ENCODE measurements at regions not wholly inside any gene's neighbourhood (a gene's known extent, or its start where the extent isn't known, plus 50 kb on each side); places are given as distances from the start of the nearest gene placed in this dataset.

DNA sequence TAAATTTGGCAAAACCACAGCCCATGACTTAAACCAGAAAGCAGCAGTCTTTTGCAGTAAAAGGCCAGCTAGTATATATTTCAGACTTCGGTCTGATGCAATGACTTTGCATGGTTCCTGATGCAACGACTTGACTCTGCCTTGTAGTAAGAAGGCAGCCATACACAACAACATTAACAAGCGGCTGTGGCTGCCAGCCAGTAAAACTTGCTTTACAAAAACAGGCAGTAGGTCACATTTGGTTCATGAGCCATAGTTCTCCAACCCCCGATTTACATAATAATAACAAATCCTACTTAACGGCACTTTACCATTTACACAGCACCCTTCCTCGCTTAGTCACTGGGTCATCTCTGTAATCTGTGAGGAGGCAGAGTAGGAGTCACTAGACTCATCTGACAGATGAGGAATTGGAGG lies 410.3 kb downstream of the LRATD1 start:
- DNase-seq (ENCODE audit: low spot score): no peak
- Mint-ChIP-seq H3K36me3 (ENCODE audit: low read depth) (no peaks in the 10 kb centered on the region), H3K27ac (ENCODE audit: unreplicated experiment) (peak overlapping the region; percentile 49)

DNA sequence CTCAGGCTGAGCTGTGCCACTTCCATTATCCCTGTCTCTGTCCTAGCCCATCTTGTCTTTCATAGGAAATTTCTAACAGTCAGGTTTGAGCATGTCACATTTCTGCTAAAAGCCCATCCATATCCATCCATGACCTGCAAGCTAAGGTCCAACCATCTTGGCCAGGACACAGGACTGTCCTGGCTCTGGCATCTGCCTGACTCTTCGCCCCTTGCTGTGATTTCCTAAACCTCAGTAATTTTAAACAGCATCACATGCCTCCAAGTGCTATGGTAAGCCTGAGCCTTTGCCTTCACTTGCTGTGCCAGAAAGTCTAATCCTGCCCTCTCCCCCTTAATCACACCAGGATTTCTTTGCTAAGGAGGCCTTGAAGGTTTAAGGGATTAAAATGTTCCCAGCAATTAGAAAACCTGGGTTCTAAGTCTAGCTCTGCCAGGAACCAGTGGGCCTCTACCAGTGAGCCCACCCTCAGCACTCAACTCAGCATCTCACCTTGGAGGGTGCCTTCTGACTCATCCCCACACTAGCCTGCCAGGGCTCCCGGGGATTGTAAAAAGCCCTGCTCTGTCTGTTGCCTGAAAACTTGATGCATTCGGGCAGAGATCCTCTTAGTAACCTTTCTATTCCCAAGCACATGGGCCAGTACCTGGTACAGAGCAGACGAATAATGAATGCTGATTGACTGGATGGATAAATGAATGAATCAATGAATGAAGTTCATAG lies 411.0 kb downstream of the LRATD1 start:
- H3K27me3 Mint-ChIP-seq (ENCODE audit: low read depth): peaks cover 2% of the 10 kb centered on the region
- peaks cover 12% of the 10 kb centered on the region for H3K4me1 Mint-ChIP-seq (ENCODE audit: low read depth)
- H3K27ac Mint-ChIP-seq (ENCODE audit: unreplicated experiment): no peak overlapping the region
- H3K4me3 Mint-ChIP-seq (ENCODE audit: unreplicated experiment): no peak overlapping the region
- no peaks in the 10 kb centered on the region for H3K36me3 Mint-ChIP-seq (ENCODE audit: low read depth)
- H3K9me3 Mint-ChIP-seq (ENCODE audit: low read depth): no peaks in the 10 kb centered on the region
- DNase-seq (ENCODE audit: low spot score): no peak
- TF ChIP-seq, protein P1, sequence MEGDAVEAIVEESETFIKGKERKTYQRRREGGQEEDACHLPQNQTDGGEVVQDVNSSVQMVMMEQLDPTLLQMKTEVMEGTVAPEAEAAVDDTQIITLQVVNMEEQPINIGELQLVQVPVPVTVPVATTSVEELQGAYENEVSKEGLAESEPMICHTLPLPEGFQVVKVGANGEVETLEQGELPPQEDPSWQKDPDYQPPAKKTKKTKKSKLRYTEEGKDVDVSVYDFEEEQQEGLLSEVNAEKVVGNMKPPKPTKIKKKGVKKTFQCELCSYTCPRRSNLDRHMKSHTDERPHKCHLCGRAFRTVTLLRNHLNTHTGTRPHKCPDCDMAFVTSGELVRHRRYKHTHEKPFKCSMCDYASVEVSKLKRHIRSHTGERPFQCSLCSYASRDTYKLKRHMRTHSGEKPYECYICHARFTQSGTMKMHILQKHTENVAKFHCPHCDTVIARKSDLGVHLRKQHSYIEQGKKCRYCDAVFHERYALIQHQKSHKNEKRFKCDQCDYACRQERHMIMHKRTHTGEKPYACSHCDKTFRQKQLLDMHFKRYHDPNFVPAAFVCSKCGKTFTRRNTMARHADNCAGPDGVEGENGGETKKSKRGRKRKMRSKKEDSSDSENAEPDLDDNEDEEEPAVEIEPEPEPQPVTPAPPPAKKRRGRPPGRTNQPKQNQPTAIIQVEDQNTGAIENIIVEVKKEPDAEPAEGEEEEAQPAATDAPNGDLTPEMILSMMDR (IDR thresholded peaks at IDR 0.05): no peak

More for the DNA sequence above, 410.3 kb downstream of the LRATD1 start:
- Mint-ChIP-seq H3K4me3 (ENCODE audit: unreplicated experiment) (no peak overlapping the region), H3K27me3 (ENCODE audit: low read depth) (peaks cover 2% of the 10 kb centered on the region), H3K4me1 (ENCODE audit: low read depth) (peaks cover 12% of the 10 kb centered on the region), H3K9me3 (ENCODE audit: low read depth) (no peaks in the 10 kb centered on the region)
- TF ChIP-seq, protein P1 (IDR thresholded peaks at IDR 0.05): no peak

DNA sequence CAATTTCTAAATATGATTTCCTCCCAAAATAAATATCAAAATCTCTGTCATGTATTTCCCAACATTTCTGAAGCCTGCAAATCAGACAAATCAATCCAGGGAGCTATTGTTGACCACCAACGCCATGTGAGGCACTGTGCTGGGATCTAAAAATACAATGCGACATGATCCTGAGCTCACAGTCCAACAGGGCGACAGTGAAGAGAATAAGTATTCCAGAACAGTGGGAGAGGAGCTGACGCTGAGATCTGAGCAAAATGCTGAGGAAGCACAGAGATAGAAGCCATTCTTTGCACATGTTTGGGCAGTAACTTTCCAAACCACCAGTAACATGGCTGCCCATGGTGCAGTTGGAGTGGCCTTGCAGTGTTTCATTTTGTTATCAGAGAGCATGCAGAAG lies 412.5 kb downstream of the LRATD1 start:
- H3K36me3 Mint-ChIP-seq (ENCODE audit: low read depth): no peaks in the 10 kb centered on the region
- H3K27me3 Mint-ChIP-seq (ENCODE audit: low read depth): peaks cover 2% of the 10 kb centered on the region
- no peaks in the 10 kb centered on the region for H3K9me3 Mint-ChIP-seq (ENCODE audit: low read depth)
- DNase-seq (ENCODE audit: low spot score): no peak
- TF ChIP-seq, protein P1 (IDR thresholded peaks at IDR 0.05): no peak
- no peak overlapping the region for H3K4me3 Mint-ChIP-seq (ENCODE audit: unreplicated experiment)
- H3K4me1 Mint-ChIP-seq (ENCODE audit: low read depth): peaks cover 12% of the 10 kb centered on the region
- no peak overlapping the region for H3K27ac Mint-ChIP-seq (ENCODE audit: unreplicated experiment)

DNA sequence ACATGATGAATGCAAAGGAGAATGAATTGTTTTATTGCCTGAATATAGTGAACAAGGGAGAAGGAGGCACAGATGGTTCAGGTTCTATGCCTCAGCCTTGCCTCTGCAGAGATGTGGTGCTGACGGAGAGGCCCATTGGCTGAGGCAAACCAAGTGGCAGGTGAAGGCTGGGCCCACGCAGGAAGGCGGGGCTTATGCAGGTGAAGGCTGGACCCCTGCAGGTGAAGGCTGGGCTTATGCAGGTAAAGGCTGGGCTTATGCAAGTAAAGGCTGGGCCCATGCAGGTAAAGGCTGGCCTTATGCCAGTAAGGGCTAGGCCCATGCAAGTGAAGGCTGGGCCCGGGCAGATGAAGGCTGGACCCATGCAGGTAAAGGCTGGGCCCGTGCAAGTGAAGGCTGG lies 414.7 kb downstream of the LRATD1 start:
- TF ChIP-seq, protein P1 (IDR thresholded peaks at IDR 0.05): no peak
- Mint-ChIP-seq H3K36me3 (ENCODE audit: low read depth) (no peaks in the 10 kb centered on the region), H3K4me1 (ENCODE audit: low read depth) (peaks cover 12% of the 10 kb centered on the region), H3K4me3 (ENCODE audit: unreplicated experiment) (no peak overlapping the region), H3K27ac (ENCODE audit: unreplicated experiment) (no peak overlapping the region), H3K27me3 (ENCODE audit: low read depth) (peaks cover 2% of the 10 kb centered on the region), H3K9me3 (ENCODE audit: low read depth) (no peaks in the 10 kb centered on the region)
- no peak for DNase-seq (ENCODE audit: low spot score)

- Mint-ChIP-seq H3K27ac (ENCODE audit: unreplicated experiment) (no peak overlapping the region), H3K4me1 (ENCODE audit: low read depth) (peaks cover 5% of the 10 kb centered on the region), H3K4me3 (ENCODE audit: unreplicated experiment) (no peak overlapping the region), H3K9me3 (ENCODE audit: low read depth) (no peaks in the 10 kb centered on the region), H3K27me3 (ENCODE audit: low read depth) (peaks cover 2% of the 10 kb centered on the region), H3K36me3 (ENCODE audit: low read depth) (no peaks in the 10 kb centered on the region)
- DNase-seq (ENCODE audit: low spot score): no peak
- TF ChIP-seq, protein P1 (IDR thresholded peaks at IDR 0.05): no peak
These were observed 415.5 kb downstream of the LRATD1 start for GRCh38 chr2:15048000-15048399.

Measured in chondrocyte (in vitro differentiated cells).